HCT116 (cell line): ENCODE measurements at regions not wholly inside any gene's neighbourhood (a gene's known extent, or its start where the extent isn't known, plus 50 kb on each side); places are given as distances from the start of the nearest gene placed in this dataset.

Source experiments
- ATAC-seq: fragments of 200-7000 bp; cut with Tn5 transposase; 2 replicates; pipeline ENCODE4 v1.9.1; 2020; ENCODE audit warnings: mild to moderate bottlenecking, moderate library complexity
- BruUV-seq: library from RNA; stranded (reverse); fragments of 400-500 nt; replicated peaks from 2 replicates; lab custom pipeline; 2021; lab: Mats Ljungman, UMichigan
- CTCF ChIA-PET: fragments of 300-600 bp; sonication (Branson Sonifier 250); formaldehyde crosslinking; loops from one replicate; lab custom pipeline; 2021; ENCODE audit warnings: antibody characterized with exemption; lab: Charles Lee
- POLR2A ChIA-PET: fragments of 300-600, 350-600 bp; sonication (Branson Sonifier 250); formaldehyde crosslinking; loops from one replicate; lab custom pipeline; 2021; ENCODE audit warnings: antibody characterized with exemption; lab: Charles Lee
- RAD21 ChIA-PET, 2 experiments: fragments of 300-600 bp; sonication (Branson Sonifier 250); formaldehyde crosslinking; loops; one replicate each; lab custom pipeline; 2023; ENCODE audit warnings: low total read pairs in 2 of 2; ENCODE audit not compliant: uncharacterized antibody in 2 of 2, unreplicated experiment in 2 of 2, low non-redundant PET in 1 of 2; lab: Charles Lee
- DNase-seq: peaks from one replicate; pipeline ENCODE4 v3.0.0-alpha.2; 2010; ENCODE audit warnings: low read depth, low spot score
- H2AFZ ChIP-seq: fragments of 200-600 bp; shearing (Covaris generic), sonication (generic); 2 replicates; pipeline ENCODE4 v1.6.1; 2017; ENCODE audit warnings: low read depth, mixed run types, mixed read lengths, antibody characterized with exemption, low read length; ENCODE audit not compliant: poor library complexity, severe bottlenecking
- H3K27ac ChIP-seq: 2 replicates; pipeline ENCODE4 v1.5.1; 2012; ENCODE audit warnings: low read depth, low read length
- H3K27me3 ChIP-seq: fragments of 200-600 bp; sonication (generic); 2 replicates; pipeline ENCODE4 v1.6.1; 2016; ENCODE audit warnings: mixed run types, low read length, mixed read lengths; ENCODE audit not compliant: insufficient read depth
- H3K36me3 ChIP-seq, 2 experiments: fragments of 200-500 bp in 1 of 2; fragments of 200-600 bp in 1 of 2; sonication (Bioruptor generic) in 1 of 2; sonication (generic) in 1 of 2; 2 replicates each; pipeline versions ENCODE4 v1.5.1 to v1.6.1; 2014 to 2016; ENCODE audit warnings: low read length in 2 of 2, inconsistent platforms in 1 of 2, mixed read lengths in 1 of 2, mixed run types in 1 of 2; ENCODE audit not compliant: insufficient read depth in 2 of 2, control insufficient read depth in 1 of 2
- H3K4me1 ChIP-seq, 2 experiments: fragments of 200-600 bp in 1 of 2; sonication (generic) in 1 of 2; 2 replicates each; pipeline versions ENCODE4 v1.5.1 to v1.6.1; 2012 to 2017; ENCODE audit warnings: low read length in 2 of 2, inconsistent platforms in 1 of 2, mild to moderate bottlenecking in 1 of 2, mixed read lengths in 1 of 2, mixed run types in 1 of 2, moderate library complexity in 1 of 2; ENCODE audit not compliant: insufficient read depth in 2 of 2, control insufficient read depth in 1 of 2
- H3K4me2 ChIP-seq: fragments of 200-600 bp; sonication (generic); 2 replicates; pipeline ENCODE4 v1.6.1; 2017; ENCODE audit warnings: mixed run types, low read length, mixed read lengths
- H3K4me3 ChIP-seq, 2 experiments: fragments of 200-600 bp in 1 of 2; sonication (generic) in 1 of 2; replicated peaks in 1 of 2; 2 replicates each; pipeline ENCODE4 v1.5.1; 2011 to 2016; ENCODE audit warnings: low read length in 2 of 2, control low read depth in 1 of 2, low read depth in 1 of 2, mild to moderate bottlenecking in 1 of 2, mixed read lengths in 1 of 2, mixed run types in 1 of 2
- H3K79me2 ChIP-seq: fragments of 200-600 bp; sonication (generic); 2 replicates; pipeline ENCODE4 v1.6.1; 2017; ENCODE audit warnings: mild to moderate bottlenecking, mixed run types, low read length, moderate library complexity, mixed read lengths; ENCODE audit not compliant: insufficient read depth
- H3K9ac ChIP-seq: fragments of 200-600 bp; sonication (generic); 2 replicates; pipeline ENCODE4 v1.6.1; 2016; ENCODE audit warnings: low read length, mixed read lengths
- H3K9me2 ChIP-seq: fragments of 200-600 bp; sonication (generic), shearing (Covaris generic); 2 replicates; pipeline ENCODE4 v1.6.1; 2017; ENCODE audit warnings: mixed run types, mild to moderate bottlenecking, moderate library complexity; ENCODE audit not compliant: insufficient read depth
- H3K9me3 ChIP-seq, 2 experiments: fragments of 200-500 bp in 1 of 2; fragments of 200-600 bp in 1 of 2; sonication (Bioruptor generic) in 1 of 2; sonication (generic) in 1 of 2; 2 replicates each; pipeline ENCODE4 v1.6.1; 2014 to 2017; ENCODE audit warnings: low read length in 2 of 2, mixed read lengths in 2 of 2, inconsistent platforms in 1 of 2, low read depth in 1 of 2, mild to moderate bottlenecking in 1 of 2, mixed run types in 1 of 2, moderate library complexity in 1 of 2; ENCODE audit not compliant: control insufficient read depth in 1 of 2, insufficient read depth in 1 of 2
- H4K20me1 ChIP-seq: fragments of 200-600 bp; sonication (generic), shearing (Covaris generic); 2 replicates; pipeline ENCODE4 v1.6.1; 2017; ENCODE audit warnings: mixed run types, mild to moderate bottlenecking, moderate library complexity; ENCODE audit not compliant: insufficient read depth
- CBX3 ChIP-seq: IDR thresholded peaks from 2 replicates; pipeline ENCODE4 v1.6.1; 2012; ENCODE audit warnings: low read depth
- EGR1 ChIP-seq: IDR thresholded peaks from 2 replicates; pipeline ENCODE4 v1.6.1; 2012; ENCODE audit warnings: low read depth
- ELF1 ChIP-seq: IDR thresholded peaks from 2 replicates; pipeline ENCODE4 v1.6.1; 2012; ENCODE audit warnings: low read depth, borderline replicate concordance
- EZH2phosphoT487 ChIP-seq: fragments of 200-600 bp; IDR thresholded peaks from 2 replicates; pipeline ENCODE4 v1.6.1; 2018; ENCODE audit warnings: antibody characterized with exemption, borderline replicate concordance
- FOSL1 ChIP-seq: IDR thresholded peaks from 2 replicates; pipeline ENCODE4 v1.6.1; 2012; ENCODE audit warnings: low read depth
- JUND ChIP-seq: IDR thresholded peaks from 2 replicates; pipeline ENCODE4 v1.6.1; 2012
- POLR2A ChIP-seq: IDR thresholded peaks from 2 replicates; pipeline ENCODE4 v1.7.0; 2011; ENCODE audit warnings: borderline replicate concordance; ENCODE audit not compliant: insufficient read depth, insufficient read length; ENCODE audit errors: extremely low read depth
- POLR2AphosphoS5 ChIP-seq: IDR thresholded peaks from 2 replicates; pipeline ENCODE4 v1.6.1; 2011; ENCODE audit warnings: mild to moderate bottlenecking, low read depth, low read length, moderate library complexity
- RAD21 ChIP-seq: IDR thresholded peaks from 2 replicates; pipeline ENCODE4 v1.6.1; 2012; ENCODE audit warnings: low read depth, mild to moderate bottlenecking
- SP1 ChIP-seq: IDR thresholded peaks from 2 replicates; pipeline ENCODE4 v1.6.1; 2012; ENCODE audit warnings: low read depth
- SRF ChIP-seq: IDR thresholded peaks from 2 replicates; pipeline ENCODE4 v1.6.1; 2012; ENCODE audit warnings: low read depth
- TCF7L2 ChIP-seq: IDR thresholded peaks from 2 replicates; pipeline ENCODE4 v1.7.0; 2011; ENCODE audit warnings: borderline replicate concordance, inconsistent platforms; ENCODE audit not compliant: insufficient read depth, insufficient read length; ENCODE audit errors: extremely low read depth
- YY1 ChIP-seq: IDR thresholded peaks from 2 replicates; pipeline ENCODE4 v1.6.1; 2011; ENCODE audit warnings: low read length, low read depth, moderate library complexity, mild to moderate bottlenecking; ENCODE audit not compliant: insufficient replicate concordance; ENCODE audit errors: extremely low read depth
- ZFX ChIP-seq: fragments of 450-650 bp; IDR thresholded peaks from 2 replicates; pipeline ENCODE4 v1.6.1; 2017
- ZNF274 ChIP-seq: fragments of 200-500 bp; sonication (Bioruptor generic); IDR thresholded peaks from 2 replicates; pipeline ENCODE4 v1.6.1; 2014; ENCODE audit warnings: mild to moderate bottlenecking, low read depth, low read length, inconsistent platforms
- intact Hi-C: fragments of 100-400 bp; cut with micrococcal nuclease; formaldehyde crosslinking; loops from 2 replicates; pipeline ENCODE4 v1.10.0; 2022
- TF ChIP-seq, protein P1 (sequence below): IDR thresholded peaks from 2 replicates; pipeline ENCODE4 v1.6.1; 2012
- TF ChIP-seq, protein P2 (sequence below): IDR thresholded peaks from 2 replicates; pipeline ENCODE4 v1.6.1; 2012; ENCODE audit warnings: low read depth
- TF ChIP-seq, protein P3 (sequence below): IDR thresholded peaks from 2 replicates; pipeline ENCODE4 v1.6.1; 2012
- TF ChIP-seq, protein P4 (sequence below): IDR thresholded peaks from 2 replicates; pipeline ENCODE4 v1.6.1; 2011; ENCODE audit warnings: mild to moderate bottlenecking, low read length, moderate library complexity; ENCODE audit not compliant: insufficient replicate concordance; ENCODE audit errors: extremely low read depth
- TF ChIP-seq, protein P5 (sequence below), 3 experiments: fragments of 200-600 bp in 1 of 3; sonication (generic) in 1 of 3; IDR thresholded peaks in 2 of 3; conservative IDR thresholded peaks in 1 of 3; 2 replicates each; pipeline ENCODE4 v1.5.1; 2012 to 2017; ENCODE audit warnings: low read depth in 2 of 3, low read length in 2 of 3, antibody characterized with exemption in 1 of 3, borderline replicate concordance in 1 of 3, control low read depth in 1 of 3, mild to moderate bottlenecking in 1 of 3, mixed read lengths in 1 of 3, mixed run types in 1 of 3, moderate library complexity in 1 of 3; ENCODE audit not compliant: insufficient read depth in 1 of 3

DNA sequence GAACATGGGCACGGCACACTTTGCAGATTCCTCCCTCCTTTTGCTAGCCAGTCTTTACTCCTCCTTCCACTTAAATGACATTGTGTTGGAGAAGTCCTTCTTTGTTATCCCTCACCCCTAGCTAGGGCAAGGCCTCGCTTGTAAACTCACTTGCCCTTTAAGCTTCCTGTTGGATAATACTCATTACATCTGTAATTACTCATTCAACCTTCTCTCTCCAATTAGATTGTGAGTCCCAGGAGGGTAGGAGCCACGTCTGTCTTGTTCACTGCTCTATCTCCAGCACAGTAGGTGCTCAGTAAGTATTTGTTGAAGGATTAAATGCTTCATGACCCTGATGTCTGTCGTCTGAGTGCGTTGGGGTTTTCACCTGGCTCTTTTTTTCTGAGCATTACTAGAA lies 98.7 kb upstream of the USP24 start:
- Histone ChIP-seq H3K4me2 (no peak overlapping the region), H3K4me1 (peaks cover 0 to 13% of the 10 kb centered on the region in 2 experiments; a peak in 2 of 4 replicates), H2AFZ (no peak overlapping the region), H3K36me3 (no peaks in the 10 kb centered on the region), H3K9ac (no peak overlapping the region), H3K9me3 (no peaks in the 10 kb centered on the region), H3K27ac (no peak overlapping the region), H3K4me3 (no peak overlapping the region), H4K20me1 (no peaks in the 10 kb centered on the region), H3K27me3 (no peaks in the 10 kb centered on the region), H3K9me2 (no peaks in the 10 kb centered on the region), H3K79me2 (no peaks in the 10 kb centered on the region)
- CTCF ChIA-PET: no interaction called here
- POLR2A ChIA-PET: no interaction called here
- DNase-seq: no peak
- no TSS peak for BruUV-seq
- intact Hi-C loops: no loop called here
- RAD21 ChIA-PET: no interaction called here
- TF ChIP-seq SP1: no peak
- no peak for TF ChIP-seq JUND
- no peak for TF ChIP-seq POLR2AphosphoS5
- TF ChIP-seq EZH2phosphoT487: no peak
- no peak for TF ChIP-seq FOSL1
- TF ChIP-seq, protein P1, sequence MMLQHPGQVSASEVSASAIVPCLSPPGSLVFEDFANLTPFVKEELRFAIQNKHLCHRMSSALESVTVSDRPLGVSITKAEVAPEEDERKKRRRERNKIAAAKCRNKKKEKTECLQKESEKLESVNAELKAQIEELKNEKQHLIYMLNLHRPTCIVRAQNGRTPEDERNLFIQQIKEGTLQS: no peak
- TF ChIP-seq, protein P2, sequence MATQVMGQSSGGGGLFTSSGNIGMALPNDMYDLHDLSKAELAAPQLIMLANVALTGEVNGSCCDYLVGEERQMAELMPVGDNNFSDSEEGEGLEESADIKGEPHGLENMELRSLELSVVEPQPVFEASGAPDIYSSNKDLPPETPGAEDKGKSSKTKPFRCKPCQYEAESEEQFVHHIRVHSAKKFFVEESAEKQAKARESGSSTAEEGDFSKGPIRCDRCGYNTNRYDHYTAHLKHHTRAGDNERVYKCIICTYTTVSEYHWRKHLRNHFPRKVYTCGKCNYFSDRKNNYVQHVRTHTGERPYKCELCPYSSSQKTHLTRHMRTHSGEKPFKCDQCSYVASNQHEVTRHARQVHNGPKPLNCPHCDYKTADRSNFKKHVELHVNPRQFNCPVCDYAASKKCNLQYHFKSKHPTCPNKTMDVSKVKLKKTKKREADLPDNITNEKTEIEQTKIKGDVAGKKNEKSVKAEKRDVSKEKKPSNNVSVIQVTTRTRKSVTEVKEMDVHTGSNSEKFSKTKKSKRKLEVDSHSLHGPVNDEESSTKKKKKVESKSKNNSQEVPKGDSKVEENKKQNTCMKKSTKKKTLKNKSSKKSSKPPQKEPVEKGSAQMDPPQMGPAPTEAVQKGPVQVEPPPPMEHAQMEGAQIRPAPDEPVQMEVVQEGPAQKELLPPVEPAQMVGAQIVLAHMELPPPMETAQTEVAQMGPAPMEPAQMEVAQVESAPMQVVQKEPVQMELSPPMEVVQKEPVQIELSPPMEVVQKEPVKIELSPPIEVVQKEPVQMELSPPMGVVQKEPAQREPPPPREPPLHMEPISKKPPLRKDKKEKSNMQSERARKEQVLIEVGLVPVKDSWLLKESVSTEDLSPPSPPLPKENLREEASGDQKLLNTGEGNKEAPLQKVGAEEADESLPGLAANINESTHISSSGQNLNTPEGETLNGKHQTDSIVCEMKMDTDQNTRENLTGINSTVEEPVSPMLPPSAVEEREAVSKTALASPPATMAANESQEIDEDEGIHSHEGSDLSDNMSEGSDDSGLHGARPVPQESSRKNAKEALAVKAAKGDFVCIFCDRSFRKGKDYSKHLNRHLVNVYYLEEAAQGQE: no peak
- TF ChIP-seq ZFX: no peak
- TF ChIP-seq ELF1: no peak
- no peak for TF ChIP-seq CBX3
- TF ChIP-seq, protein P3, sequence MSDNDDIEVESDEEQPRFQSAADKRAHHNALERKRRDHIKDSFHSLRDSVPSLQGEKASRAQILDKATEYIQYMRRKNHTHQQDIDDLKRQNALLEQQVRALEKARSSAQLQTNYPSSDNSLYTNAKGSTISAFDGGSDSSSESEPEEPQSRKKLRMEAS: no peak
- no peak for TF ChIP-seq ZNF274
- TF ChIP-seq, protein P4, sequence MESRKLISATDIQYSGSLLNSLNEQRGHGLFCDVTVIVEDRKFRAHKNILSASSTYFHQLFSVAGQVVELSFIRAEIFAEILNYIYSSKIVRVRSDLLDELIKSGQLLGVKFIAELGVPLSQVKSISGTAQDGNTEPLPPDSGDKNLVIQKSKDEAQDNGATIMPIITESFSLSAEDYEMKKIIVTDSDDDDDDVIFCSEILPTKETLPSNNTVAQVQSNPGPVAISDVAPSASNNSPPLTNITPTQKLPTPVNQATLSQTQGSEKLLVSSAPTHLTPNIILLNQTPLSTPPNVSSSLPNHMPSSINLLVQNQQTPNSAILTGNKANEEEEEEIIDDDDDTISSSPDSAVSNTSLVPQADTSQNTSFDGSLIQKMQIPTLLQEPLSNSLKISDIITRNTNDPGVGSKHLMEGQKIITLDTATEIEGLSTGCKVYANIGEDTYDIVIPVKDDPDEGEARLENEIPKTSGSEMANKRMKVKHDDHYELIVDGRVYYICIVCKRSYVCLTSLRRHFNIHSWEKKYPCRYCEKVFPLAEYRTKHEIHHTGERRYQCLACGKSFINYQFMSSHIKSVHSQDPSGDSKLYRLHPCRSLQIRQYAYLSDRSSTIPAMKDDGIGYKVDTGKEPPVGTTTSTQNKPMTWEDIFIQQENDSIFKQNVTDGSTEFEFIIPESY: no peak
- TF ChIP-seq SRF: no peak
- TF ChIP-seq YY1: no peak
- no peak for TF ChIP-seq TCF7L2
- TF ChIP-seq POLR2A: no peak
- TF ChIP-seq EGR1: no peak
- TF ChIP-seq, protein P5, sequence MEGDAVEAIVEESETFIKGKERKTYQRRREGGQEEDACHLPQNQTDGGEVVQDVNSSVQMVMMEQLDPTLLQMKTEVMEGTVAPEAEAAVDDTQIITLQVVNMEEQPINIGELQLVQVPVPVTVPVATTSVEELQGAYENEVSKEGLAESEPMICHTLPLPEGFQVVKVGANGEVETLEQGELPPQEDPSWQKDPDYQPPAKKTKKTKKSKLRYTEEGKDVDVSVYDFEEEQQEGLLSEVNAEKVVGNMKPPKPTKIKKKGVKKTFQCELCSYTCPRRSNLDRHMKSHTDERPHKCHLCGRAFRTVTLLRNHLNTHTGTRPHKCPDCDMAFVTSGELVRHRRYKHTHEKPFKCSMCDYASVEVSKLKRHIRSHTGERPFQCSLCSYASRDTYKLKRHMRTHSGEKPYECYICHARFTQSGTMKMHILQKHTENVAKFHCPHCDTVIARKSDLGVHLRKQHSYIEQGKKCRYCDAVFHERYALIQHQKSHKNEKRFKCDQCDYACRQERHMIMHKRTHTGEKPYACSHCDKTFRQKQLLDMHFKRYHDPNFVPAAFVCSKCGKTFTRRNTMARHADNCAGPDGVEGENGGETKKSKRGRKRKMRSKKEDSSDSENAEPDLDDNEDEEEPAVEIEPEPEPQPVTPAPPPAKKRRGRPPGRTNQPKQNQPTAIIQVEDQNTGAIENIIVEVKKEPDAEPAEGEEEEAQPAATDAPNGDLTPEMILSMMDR (IDR thresholded peaks at IDR 0.05 in 2 of 3, conservative IDR thresholded peaks at IDR 0.05 in 1 of 3; ENCODE audit: borderline replicate concordance in 1 of 3, insufficient read depth in 1 of 3, low read depth in 2 of 3, low read length in 2 of 3): no peak
- no peak for TF ChIP-seq RAD21
- no peak for ATAC-seq
